ENCODE measurements at regions not wholly inside any gene's neighbourhood (a gene's known extent, or its start where the extent isn't known, plus 50 kb on each side); places are given as distances from the start of the nearest gene placed in this dataset.

DNA sequence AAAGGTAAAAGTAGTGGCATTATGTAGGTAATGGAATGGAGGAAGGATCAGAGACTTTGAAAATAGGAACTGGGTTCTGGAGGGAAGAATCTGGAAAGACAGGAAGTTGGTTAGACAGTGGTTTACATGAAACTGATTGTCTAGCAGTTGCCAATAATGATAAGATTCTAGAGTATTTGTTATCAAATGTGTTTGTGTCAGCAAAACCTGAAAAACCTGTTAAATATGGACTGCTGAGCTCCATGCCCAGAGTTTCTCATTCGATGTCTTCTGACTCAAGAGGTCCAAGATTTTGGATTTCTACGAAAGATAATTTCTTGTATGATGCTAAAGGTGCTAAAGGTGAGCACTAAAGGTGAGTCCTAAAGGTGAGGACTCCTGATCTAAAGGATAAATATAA is 515.0 kb upstream of the TUSC1 start:
- Histone ChIP-seq H3K4me3 (ENCODE audit: low read depth, low read length) (no peak overlapping the region), H3K36me3 (replicated peaks) (no peaks in the 10 kb centered on the region), H3K27ac (no peak overlapping the region), H3K27me3 (replicated peaks) (no peaks in the 10 kb centered on the region)
- no peak for DNase-seq
- in situ Hi-C loops (cut with HindIII; ENCODE audit: low pct_ligation_motif_present, low sequenced_read_pairs): no loop called here
- no peak for TF ChIP-seq CTCF (IDR thresholded peaks at IDR 0.05; ENCODE audit: low read depth, low read length, missing control alignments)

GRCh38 chr9:26191711-26192110 is 513.5 kb upstream of the TUSC1 start:
- DNase-seq: no peak
- Histone ChIP-seq H3K4me3 (ENCODE audit: low read depth, low read length) (no peak overlapping the region), H3K27me3 (replicated peaks) (no peaks in the 10 kb centered on the region), H3K36me3 (replicated peaks) (no peaks in the 10 kb centered on the region), H3K27ac (no peak overlapping the region)
- in situ Hi-C loops (cut with HindIII; ENCODE audit: low pct_ligation_motif_present, low sequenced_read_pairs): no loop called here
- TF ChIP-seq CTCF (IDR thresholded peaks at IDR 0.05; ENCODE audit: low read depth, low read length, missing control alignments): no peak

DNA sequence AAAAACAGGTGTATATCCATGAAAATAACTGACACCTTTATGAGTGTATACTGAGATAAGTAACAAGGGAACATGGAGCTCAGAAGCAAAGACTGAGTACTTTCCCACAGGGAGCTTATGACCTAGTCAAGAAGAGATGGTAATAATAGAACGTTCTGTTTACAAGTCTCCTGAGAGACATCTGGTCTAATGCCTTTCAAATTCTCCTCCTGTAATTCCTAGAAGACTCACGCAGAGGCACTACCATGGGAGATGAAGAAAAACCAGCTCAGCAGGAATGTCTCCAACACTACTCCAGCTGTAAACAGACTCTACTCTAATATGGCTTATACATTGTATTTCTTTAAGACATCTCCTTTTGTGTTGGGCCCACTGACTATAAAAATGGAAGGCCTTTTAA is 503.6 kb upstream of the TUSC1 start:
- in situ Hi-C loops (cut with HindIII; ENCODE audit: low pct_ligation_motif_present, low sequenced_read_pairs): no loop called here
- no peak for TF ChIP-seq CTCF (IDR thresholded peaks at IDR 0.05; ENCODE audit: low read depth, low read length, missing control alignments)

GRCh38 chr9:26176628-26177027 is 498.4 kb upstream of the TUSC1 start:
- Histone ChIP-seq H3K27me3 (replicated peaks) (no peaks in the 10 kb centered on the region), H3K4me3 (ENCODE audit: low read depth, low read length) (no peak overlapping the region), H3K27ac (no peak overlapping the region), H3K36me3 (replicated peaks) (no peaks in the 10 kb centered on the region)
- in situ Hi-C loops (cut with HindIII; ENCODE audit: low pct_ligation_motif_present, low sequenced_read_pairs): no loop called here
- TF ChIP-seq CTCF (IDR thresholded peaks at IDR 0.05; ENCODE audit: low read depth, low read length, missing control alignments): no peak
- DNase-seq: no peak

More for the DNA sequence above, 503.6 kb upstream of the TUSC1 start:
- DNase-seq: no peak
- Histone ChIP-seq H3K27me3 (replicated peaks) (no peaks in the 10 kb centered on the region), H3K4me3 (ENCODE audit: low read depth, low read length) (no peak overlapping the region), H3K36me3 (replicated peaks) (no peaks in the 10 kb centered on the region), H3K27ac (no peak overlapping the region)

DNA sequence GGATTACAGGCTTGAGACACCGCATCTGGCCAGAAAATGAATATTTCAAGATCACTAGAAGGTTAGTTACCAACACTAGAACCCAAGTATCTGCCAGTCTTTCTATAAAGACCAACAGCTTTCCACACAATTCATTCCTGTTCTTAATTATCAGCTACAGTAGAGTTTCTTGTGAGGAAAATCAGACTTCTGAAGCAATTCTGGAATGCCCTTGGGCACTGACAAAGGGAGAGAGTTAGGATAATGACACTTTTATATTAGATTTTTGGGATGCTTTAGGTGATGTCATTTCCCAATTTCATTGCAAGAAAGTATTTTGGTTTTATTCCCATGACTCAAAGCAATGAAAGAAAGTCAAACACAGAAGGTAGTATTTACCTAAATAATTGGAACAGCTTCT is 497.0 kb upstream of the TUSC1 start:
- Histone ChIP-seq H3K27me3 (replicated peaks) (no peaks in the 10 kb centered on the region), H3K36me3 (replicated peaks) (no peaks in the 10 kb centered on the region), H3K27ac (no peak overlapping the region), H3K4me3 (ENCODE audit: low read depth, low read length) (no peak overlapping the region)
- TF ChIP-seq CTCF (IDR thresholded peaks at IDR 0.05; ENCODE audit: low read depth, low read length, missing control alignments): no peak
- in situ Hi-C loops (cut with HindIII; ENCODE audit: low pct_ligation_motif_present, low sequenced_read_pairs): no loop called here
- DNase-seq: no peak

DNA sequence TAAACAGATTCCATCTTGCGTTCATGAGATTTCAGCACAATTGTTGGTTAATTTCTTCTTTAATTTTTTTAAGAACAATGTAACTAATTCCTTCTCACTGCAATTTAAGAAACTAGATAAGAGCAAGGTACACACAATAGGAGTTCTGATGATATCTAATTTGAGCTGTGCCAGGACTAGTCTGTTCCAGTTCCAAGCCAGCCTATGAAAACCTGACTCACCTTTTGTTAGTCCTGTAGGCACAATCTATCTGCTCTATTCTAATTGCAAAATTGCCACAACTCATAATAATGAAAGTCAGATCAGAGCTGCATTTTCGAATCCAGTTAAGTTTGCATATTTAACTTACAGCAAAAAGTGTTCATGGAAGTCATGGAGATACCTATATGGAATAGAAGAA is 494.1 kb upstream of the TUSC1 start:
- no peak overlapping the region for H3K27ac ChIP-seq
- no peak overlapping the region for H3K4me3 ChIP-seq (ENCODE audit: low read depth, low read length)
- DNase-seq: no peak
- in situ Hi-C loops (cut with HindIII; ENCODE audit: low pct_ligation_motif_present, low sequenced_read_pairs): no loop called here
- no peaks in the 10 kb centered on the region for H3K27me3 ChIP-seq (replicated peaks)
- no peaks in the 10 kb centered on the region for H3K36me3 ChIP-seq (replicated peaks)
- no peak for TF ChIP-seq CTCF (IDR thresholded peaks at IDR 0.05; ENCODE audit: low read depth, low read length, missing control alignments)

Measured in brain microvascular endothelial cell (primary cell).